ENCODE measurements at regions not wholly inside any gene's neighbourhood (a gene's known extent, or its start where the extent isn't known, plus 50 kb on each side); places are given as distances from the start of the nearest gene placed in this dataset.

DNA sequence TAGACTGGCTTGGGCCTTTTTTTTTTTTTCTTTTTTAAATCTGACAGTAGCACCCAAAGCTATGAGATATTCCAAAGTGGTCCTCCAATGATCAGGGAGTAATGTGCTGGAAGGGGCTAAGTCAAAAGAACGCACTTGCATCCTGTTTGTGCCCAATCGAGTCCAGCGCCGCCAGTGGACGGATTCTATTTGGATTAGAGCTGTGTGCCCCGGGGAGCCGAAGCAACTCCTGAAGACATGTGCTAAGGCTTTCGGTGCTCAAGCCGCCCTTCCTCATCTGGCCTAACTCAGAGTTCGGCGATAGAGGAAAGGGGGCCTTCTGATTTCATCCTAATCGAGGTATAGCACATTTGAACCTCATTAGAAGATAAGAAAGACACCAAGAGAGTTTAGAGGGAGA lies 147.8 kb upstream of the NECTIN1 start:
- Mint-ChIP-seq H3K4me3 (ENCODE audit: unreplicated experiment) (no peak overlapping the region), H3K27ac (ENCODE audit: low read depth, unreplicated experiment) (no peak overlapping the region), H3K27me3 (ENCODE audit: insufficient read depth, unreplicated experiment) (peaks cover 17% of the 10 kb centered on the region), H3K4me1 (ENCODE audit: insufficient read depth, unreplicated experiment) (no peaks in the 10 kb centered on the region), H3K36me3 (ENCODE audit: insufficient read depth, unreplicated experiment) (no peaks in the 10 kb centered on the region), H3K9me3 (ENCODE audit: unreplicated experiment) (no peaks in the 10 kb centered on the region)
- ChIA-PET POLR2A (interaction anchor here (1.3 kb wide), 1 partner anchor 33 kb away, joined by 3 read pairs; no protein-coding TSS in a partner anchor), CTCF (no interaction called here)
- intact Hi-C loops (cut with micrococcal nuclease), result no loop called here
- DNase-seq (ENCODE audit: unreplicated experiment), result no peak
- TF ChIP-seq, protein P1, sequence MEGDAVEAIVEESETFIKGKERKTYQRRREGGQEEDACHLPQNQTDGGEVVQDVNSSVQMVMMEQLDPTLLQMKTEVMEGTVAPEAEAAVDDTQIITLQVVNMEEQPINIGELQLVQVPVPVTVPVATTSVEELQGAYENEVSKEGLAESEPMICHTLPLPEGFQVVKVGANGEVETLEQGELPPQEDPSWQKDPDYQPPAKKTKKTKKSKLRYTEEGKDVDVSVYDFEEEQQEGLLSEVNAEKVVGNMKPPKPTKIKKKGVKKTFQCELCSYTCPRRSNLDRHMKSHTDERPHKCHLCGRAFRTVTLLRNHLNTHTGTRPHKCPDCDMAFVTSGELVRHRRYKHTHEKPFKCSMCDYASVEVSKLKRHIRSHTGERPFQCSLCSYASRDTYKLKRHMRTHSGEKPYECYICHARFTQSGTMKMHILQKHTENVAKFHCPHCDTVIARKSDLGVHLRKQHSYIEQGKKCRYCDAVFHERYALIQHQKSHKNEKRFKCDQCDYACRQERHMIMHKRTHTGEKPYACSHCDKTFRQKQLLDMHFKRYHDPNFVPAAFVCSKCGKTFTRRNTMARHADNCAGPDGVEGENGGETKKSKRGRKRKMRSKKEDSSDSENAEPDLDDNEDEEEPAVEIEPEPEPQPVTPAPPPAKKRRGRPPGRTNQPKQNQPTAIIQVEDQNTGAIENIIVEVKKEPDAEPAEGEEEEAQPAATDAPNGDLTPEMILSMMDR (IDR thresholded peaks at IDR 0.05; ENCODE audit: unreplicated experiment), result no peak
- BruUV-seq (replicated peaks), result no TSS peak

DNA sequence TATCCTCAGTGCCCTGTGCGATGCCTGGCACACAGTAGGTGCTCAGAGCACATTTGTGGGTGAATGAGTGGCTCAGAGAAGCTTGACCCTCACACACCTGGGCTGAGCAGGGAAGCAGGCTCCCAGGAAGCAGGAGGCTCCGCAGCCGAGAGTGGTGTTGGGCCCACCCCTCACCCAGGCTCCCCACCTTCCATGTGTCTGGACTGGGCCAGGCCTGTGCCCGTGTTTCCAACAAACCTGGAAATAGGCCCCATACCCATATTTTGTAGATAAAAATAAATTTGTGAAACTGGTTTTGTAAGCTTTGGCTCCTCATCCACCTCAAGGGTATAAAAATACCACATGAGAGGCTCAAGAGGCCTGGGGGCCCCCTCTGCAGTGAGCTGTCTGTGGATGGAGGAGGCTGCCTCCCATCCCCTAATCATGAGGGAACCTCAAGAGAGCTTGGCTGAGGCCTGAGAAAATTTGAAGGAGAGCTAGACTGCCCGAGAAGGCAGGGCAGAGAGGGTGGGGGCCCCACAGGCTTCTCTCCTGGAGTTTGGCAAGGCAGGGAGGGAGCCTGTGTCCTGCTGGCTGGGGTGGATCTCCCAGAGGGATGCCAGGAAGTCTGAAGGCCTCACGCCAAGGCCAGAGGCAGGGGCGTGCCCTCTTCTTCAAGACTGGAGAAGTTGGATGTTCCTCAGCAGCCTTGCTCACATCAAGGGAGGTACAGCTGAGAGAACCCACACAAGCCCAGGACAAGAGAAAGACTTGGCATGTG lies 147.0 kb upstream of the NECTIN1 start:
- no peak for DNase-seq (ENCODE audit: unreplicated experiment)
- intact Hi-C loops (cut with micrococcal nuclease), result no loop called here
- Mint-ChIP-seq H3K27me3 (ENCODE audit: insufficient read depth, unreplicated experiment) (peaks cover 13% of the 10 kb centered on the region), H3K4me3 (ENCODE audit: unreplicated experiment) (no peak overlapping the region), H3K4me1 (ENCODE audit: insufficient read depth, unreplicated experiment) (no peaks in the 10 kb centered on the region), H3K27ac (ENCODE audit: low read depth, unreplicated experiment) (no peak overlapping the region), H3K9me3 (ENCODE audit: unreplicated experiment) (no peaks in the 10 kb centered on the region), H3K36me3 (ENCODE audit: insufficient read depth, unreplicated experiment) (no peaks in the 10 kb centered on the region)
- TF ChIP-seq, protein P1 (IDR thresholded peaks at IDR 0.05; ENCODE audit: unreplicated experiment), result no peak
- no TSS peak for BruUV-seq (replicated peaks)
- POLR2A ChIA-PET, result interaction anchor here (1.3 kb wide), 1 partner anchor 32 kb away, joined by 3 read pairs; no protein-coding TSS in a partner anchor
- CTCF ChIA-PET, result no interaction called here

GRCh38 chr11:119874660-119875238 lies 145.7 kb upstream of the NECTIN1 start:
- BruUV-seq (replicated peaks), result no TSS peak
- intact Hi-C loops (cut with micrococcal nuclease), result no loop called here
- H3K27me3 Mint-ChIP-seq (ENCODE audit: insufficient read depth, unreplicated experiment), result peaks cover 5% of the 10 kb centered on the region
- no peaks in the 10 kb centered on the region for H3K4me1 Mint-ChIP-seq (ENCODE audit: insufficient read depth, unreplicated experiment)
- TF ChIP-seq, protein P1 (IDR thresholded peaks at IDR 0.05; ENCODE audit: unreplicated experiment), result no peak
- DNase-seq (ENCODE audit: unreplicated experiment), result no peak
- no peak overlapping the region for H3K4me3 Mint-ChIP-seq (ENCODE audit: unreplicated experiment)
- CTCF ChIA-PET, result interaction anchor here (0.6 to 1.2 kb wide), 3 partner anchors 33 to 341 kb away, joined by 3 to 5 read pairs (median 3); no protein-coding TSS in a partner anchor
- no peaks in the 10 kb centered on the region for H3K36me3 Mint-ChIP-seq (ENCODE audit: insufficient read depth, unreplicated experiment)
- POLR2A ChIA-PET, result no interaction called here
- H3K27ac Mint-ChIP-seq (ENCODE audit: low read depth, unreplicated experiment), result no peak overlapping the region
- H3K9me3 Mint-ChIP-seq (ENCODE audit: unreplicated experiment), result no peaks in the 10 kb centered on the region

- no peak overlapping the region for H3K4me3 Mint-ChIP-seq (ENCODE audit: unreplicated experiment)
- BruUV-seq (replicated peaks), result no TSS peak
- H3K36me3 Mint-ChIP-seq (ENCODE audit: insufficient read depth, unreplicated experiment), result no peaks in the 10 kb centered on the region
- no peaks in the 10 kb centered on the region for H3K9me3 Mint-ChIP-seq (ENCODE audit: unreplicated experiment)
- POLR2A ChIA-PET, result no interaction called here
- DNase-seq (ENCODE audit: unreplicated experiment), result no peak
- H3K27ac Mint-ChIP-seq (ENCODE audit: low read depth, unreplicated experiment), result no peak overlapping the region
- TF ChIP-seq, protein P1 (IDR thresholded peaks at IDR 0.05; ENCODE audit: unreplicated experiment), result no peak
- H3K4me1 Mint-ChIP-seq (ENCODE audit: insufficient read depth, unreplicated experiment), result no peaks in the 10 kb centered on the region
- H3K27me3 Mint-ChIP-seq (ENCODE audit: insufficient read depth, unreplicated experiment), result no peaks in the 10 kb centered on the region
- intact Hi-C loops (cut with micrococcal nuclease), result no loop called here
- CTCF ChIA-PET, result interaction anchor here (1.2 kb wide), 1 partner anchor 200 kb away, joined by 3 read pairs; no protein-coding TSS in a partner anchor
Observed at GRCh38 chr11:119873761-119874421, 144.9 kb upstream of the NECTIN1 start.

Measured in MCF 10A (cell line).